ENCODE measurements at regions not wholly inside any gene's neighbourhood (a gene's known extent, or its start where the extent isn't known, plus 50 kb on each side); places are given as distances from the start of the nearest gene placed in this dataset.
A peak's percentile ranks its signal among the peaks of the same experiment; 100 is the strongest.

DNA sequence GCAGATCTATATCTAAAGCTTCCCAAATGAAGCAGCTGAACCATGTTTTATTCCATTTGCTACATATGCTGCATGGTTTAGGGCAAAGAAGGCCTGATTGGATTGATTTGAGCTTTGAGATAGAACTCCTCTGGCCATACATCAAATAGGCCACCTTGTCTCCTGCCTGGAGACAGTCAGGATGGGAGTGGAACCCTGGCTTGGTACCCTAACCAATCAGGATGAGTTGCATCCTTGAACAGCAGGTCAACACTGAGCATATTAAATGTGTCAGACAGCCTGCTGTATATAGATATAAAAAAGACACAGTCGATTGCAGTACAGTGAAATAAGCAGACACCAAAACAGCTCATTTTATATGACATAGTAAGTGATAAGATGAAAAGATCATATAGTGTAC, 291.7 kb downstream of the NUAK1 start:
- no peak for ATAC-seq (ENCODE audit: low FRiP score)
- no peak for DNase-seq (ENCODE audit: low spot score)
- TF ChIP-seq, protein P1, sequence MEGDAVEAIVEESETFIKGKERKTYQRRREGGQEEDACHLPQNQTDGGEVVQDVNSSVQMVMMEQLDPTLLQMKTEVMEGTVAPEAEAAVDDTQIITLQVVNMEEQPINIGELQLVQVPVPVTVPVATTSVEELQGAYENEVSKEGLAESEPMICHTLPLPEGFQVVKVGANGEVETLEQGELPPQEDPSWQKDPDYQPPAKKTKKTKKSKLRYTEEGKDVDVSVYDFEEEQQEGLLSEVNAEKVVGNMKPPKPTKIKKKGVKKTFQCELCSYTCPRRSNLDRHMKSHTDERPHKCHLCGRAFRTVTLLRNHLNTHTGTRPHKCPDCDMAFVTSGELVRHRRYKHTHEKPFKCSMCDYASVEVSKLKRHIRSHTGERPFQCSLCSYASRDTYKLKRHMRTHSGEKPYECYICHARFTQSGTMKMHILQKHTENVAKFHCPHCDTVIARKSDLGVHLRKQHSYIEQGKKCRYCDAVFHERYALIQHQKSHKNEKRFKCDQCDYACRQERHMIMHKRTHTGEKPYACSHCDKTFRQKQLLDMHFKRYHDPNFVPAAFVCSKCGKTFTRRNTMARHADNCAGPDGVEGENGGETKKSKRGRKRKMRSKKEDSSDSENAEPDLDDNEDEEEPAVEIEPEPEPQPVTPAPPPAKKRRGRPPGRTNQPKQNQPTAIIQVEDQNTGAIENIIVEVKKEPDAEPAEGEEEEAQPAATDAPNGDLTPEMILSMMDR (IDR thresholded peaks at IDR 0.05) = no peak

DNA sequence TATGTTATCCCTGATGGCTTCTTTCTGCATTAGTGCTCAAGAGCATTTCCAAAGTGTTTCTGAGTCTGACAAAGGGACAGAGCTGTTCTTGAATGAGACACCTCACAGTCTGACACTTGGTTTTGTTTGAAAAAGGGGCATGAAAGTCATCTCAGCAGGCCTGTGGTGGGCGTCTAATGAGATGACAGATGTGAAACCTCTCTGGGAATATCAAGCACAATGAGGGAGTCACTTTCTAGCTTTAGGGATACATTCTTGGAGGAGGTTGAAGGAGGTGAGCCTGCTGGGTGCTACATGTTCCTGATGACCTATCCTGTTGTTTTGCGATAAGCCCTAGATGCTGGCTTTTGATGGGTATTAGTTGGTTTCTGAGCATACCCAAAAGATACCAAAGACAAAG, 290.5 kb downstream of the NUAK1 start:
- DNase-seq (ENCODE audit: low spot score) = no peak

DNA sequence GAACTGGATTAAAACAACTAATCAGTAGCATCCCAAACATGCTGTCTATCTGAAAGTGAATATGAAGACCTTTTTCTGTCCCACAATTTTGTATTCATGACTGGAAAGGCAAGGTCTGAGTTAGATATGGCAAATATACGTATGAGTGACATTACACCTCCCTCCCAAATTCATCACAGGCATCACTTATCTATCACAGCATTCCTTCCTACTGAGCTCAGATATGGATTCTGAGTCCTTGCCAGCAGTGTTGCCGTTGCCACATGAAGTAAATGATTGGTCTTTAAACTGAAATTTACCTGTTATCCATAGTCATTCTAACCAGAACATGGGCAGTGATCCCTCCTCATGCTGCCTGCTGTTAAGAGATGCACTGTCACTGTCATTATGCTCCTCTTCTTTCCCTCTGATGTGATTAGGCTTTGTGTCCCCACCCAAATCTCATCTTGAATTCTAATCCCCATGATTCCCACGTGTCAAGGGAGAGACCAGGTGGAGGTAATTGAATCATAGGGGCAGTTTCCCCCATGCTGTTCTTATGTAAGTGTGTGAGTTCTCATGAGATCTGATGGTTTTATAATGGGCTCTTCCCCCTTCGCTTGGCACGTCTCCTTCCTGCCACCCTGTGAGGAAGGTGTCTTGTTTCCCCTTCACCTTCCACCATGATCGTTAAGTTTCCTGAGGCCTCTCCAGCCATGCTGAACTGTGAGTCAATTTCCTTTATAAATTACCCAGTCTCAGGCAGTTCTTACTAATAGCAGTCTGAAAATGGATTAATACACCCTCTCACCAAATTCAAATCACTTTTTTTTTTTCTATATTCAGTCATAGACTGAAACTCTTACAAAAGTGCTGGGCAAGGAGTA, 288.4 kb downstream of the NUAK1 start:
- TF ChIP-seq, protein P1 (IDR thresholded peaks at IDR 0.05) = no peak
- no peak for ATAC-seq (ENCODE audit: low FRiP score)
- no peak for DNase-seq (ENCODE audit: low spot score)

More for the DNA sequence above, 290.5 kb downstream of the NUAK1 start:
- no peak for ATAC-seq (ENCODE audit: low FRiP score)
- TF ChIP-seq, protein P1 (IDR thresholded peaks at IDR 0.05) = no peak

DNA sequence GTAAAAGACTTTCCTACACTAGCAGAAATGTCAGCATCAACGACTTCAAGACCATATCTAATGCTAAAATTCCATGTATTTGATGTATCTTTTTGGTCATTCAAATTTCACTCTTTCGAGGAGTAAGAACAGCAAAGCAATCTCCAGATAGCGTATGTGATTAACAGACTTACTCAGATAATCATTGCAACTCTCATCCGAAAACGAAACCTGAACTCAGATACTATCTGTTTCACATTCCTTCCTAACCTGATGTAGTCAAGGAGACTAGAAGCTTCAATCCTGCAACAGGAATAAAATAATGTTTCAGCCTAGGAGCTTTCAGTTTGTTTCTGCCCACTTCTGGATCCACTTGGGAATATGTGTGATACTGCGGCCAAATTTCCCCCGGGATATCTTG, 286.3 kb downstream of the NUAK1 start:
- ATAC-seq (ENCODE audit: low FRiP score) (peak; percentile 31), DNase-seq (ENCODE audit: low spot score) (no peak)
- TF ChIP-seq, protein P1 (IDR thresholded peaks at IDR 0.05) = no peak

DNA sequence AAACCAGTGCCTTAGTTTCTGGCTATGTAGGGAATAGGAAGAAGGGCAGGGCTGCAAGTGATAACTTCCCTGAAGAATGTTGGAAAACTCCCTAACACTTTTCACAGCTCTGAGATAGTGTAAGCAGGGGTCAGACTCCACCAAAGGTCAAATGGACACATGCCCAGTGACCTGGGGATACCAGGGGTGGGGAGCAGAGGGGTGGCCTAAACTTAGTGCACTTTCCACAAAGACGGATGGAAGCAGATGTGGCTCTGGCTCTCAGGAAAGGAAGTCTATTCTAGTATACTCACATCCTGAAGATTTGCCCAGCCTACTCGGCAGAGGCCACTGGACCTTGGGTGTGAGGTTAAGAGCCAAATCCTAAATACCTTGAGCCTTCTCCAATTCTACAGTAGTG, 285.8 kb downstream of the NUAK1 start:
- TF ChIP-seq, protein P1 (IDR thresholded peaks at IDR 0.05) = no peak
- DNase-seq (ENCODE audit: low spot score) (no peak), ATAC-seq (ENCODE audit: low FRiP score) (peak; percentile 49)

DNA sequence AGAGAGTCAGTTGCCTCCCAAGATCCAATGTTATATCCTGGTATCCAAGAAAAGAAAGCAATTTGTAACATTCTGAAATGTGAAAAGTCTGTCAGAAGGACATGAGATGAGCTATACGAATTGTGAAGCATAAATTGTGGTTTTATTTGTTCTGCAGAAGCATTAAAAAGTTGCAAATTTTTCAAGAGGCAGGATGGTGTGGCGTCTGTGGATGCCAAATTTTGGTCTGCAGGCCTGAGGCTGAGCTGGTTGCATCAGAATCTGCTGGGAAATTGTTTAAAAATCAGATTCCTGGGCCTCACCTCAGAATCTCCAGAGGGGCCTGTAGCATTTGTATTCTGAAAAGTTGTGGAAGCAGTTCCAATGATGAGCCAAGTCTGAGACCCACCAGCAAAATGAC, 284.7 kb downstream of the NUAK1 start:
- ATAC-seq (ENCODE audit: low FRiP score) = no peak
- no peak for DNase-seq (ENCODE audit: low spot score)
- TF ChIP-seq, protein P1 (IDR thresholded peaks at IDR 0.05) = no peak

Data from omental fat pad (tissue), 3 donors.